Glutamatergic neuron (in vitro differentiated cells): ENCODE measurements at regions not wholly inside any gene's neighbourhood (a gene's known extent, or its start where the extent isn't known, plus 50 kb on each side); places are given as distances from the start of the nearest gene placed in this dataset.

ENCODE experiments used
- DNase-seq: peaks from one replicate; pipeline ENCODE4 v3.0.0; 2022
- H3K27ac Mint-ChIP-seq: one replicate; pipeline ENCODE4 v1.8.0; 2020; ENCODE audit warnings: mild to moderate bottlenecking, mixed read lengths, inconsistent platforms; ENCODE audit not compliant: unreplicated experiment
- H3K27me3 Mint-ChIP-seq: one replicate; pipeline ENCODE4 v1.8.0; 2020; ENCODE audit warnings: mild to moderate bottlenecking, moderate library complexity, mixed read lengths, inconsistent platforms; ENCODE audit not compliant: unreplicated experiment
- H3K36me3 Mint-ChIP-seq: one replicate; pipeline ENCODE4 v1.8.0; 2020; ENCODE audit warnings: mild to moderate bottlenecking, mixed read lengths, inconsistent platforms; ENCODE audit not compliant: unreplicated experiment
- H3K4me1 Mint-ChIP-seq: one replicate; pipeline ENCODE4 v1.8.0; 2020; ENCODE audit warnings: mild to moderate bottlenecking, low read depth, mixed read lengths, inconsistent platforms; ENCODE audit not compliant: unreplicated experiment
- H3K4me3 Mint-ChIP-seq: one replicate; pipeline ENCODE4 v1.8.0; 2020; ENCODE audit warnings: mild to moderate bottlenecking, mixed read lengths, inconsistent platforms; ENCODE audit not compliant: unreplicated experiment
- H3K9me3 Mint-ChIP-seq: one replicate; pipeline ENCODE4 v1.8.0; 2020; ENCODE audit warnings: mild to moderate bottlenecking, moderate library complexity, mixed read lengths, inconsistent platforms; ENCODE audit not compliant: unreplicated experiment
- TF ChIP-seq, protein P1 (sequence below): fragments of 200-600 bp; sonication (generic); IDR thresholded peaks from one replicate; pipeline ENCODE4 v1.5.0; 2021; ENCODE audit not compliant: partially characterized antibody, unreplicated experiment

DNA sequence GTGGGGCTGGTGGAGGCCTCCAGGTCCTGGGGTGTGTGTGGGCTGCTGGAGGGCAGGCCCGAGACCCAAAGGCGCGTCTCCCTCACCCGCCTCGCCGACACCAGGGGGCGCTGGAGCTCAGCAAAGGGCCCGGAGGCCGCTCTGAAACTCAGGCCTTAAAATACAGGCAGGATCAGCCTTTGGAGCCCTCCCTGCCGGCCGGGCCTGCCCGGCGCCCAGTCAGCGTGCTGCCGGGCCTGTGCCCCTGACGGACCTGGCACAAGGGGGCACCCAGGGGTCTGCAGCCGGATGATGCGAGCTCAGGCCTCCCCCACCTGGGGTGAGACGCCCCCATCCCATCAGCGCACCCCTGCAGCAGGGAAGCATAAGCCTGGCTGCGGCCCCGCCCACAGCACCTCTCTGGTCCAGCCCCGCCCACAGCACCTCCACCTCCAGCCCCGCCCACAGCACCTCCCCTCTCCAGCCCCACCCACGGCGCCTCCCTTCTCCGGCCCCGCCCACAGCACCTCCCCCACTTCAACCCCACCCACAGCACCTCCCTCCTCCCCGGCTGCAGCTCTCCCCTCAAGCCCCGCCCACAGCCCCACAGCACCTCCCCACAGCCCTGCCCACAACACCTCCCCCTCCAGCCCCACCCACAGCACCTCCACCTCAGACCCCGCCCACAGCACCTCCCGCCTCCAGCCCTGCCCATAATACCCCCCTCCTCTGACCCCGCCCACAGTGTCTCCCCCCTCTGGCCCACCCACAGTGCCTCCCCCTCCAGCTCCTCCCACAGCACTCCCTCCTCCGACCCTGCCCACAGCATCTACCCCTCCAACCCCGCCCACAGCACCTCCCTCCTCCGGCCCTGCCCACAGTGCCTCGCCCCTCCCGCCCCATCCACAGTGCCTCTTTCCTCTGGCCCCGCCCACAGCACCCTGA, 92.8 kb upstream of the OTOS start:
- Mint-ChIP-seq H3K36me3 (peaks cover 21% of the 10 kb centered on the region), H3K4me1 (peaks cover 33% of the 10 kb centered on the region), H3K9me3 (peaks cover 34% of the 10 kb centered on the region), H3K27me3 (peaks cover 16% of the 10 kb centered on the region), H3K4me3 (no peak overlapping the region), H3K27ac (no peak overlapping the region)
- TF ChIP-seq, protein P1, sequence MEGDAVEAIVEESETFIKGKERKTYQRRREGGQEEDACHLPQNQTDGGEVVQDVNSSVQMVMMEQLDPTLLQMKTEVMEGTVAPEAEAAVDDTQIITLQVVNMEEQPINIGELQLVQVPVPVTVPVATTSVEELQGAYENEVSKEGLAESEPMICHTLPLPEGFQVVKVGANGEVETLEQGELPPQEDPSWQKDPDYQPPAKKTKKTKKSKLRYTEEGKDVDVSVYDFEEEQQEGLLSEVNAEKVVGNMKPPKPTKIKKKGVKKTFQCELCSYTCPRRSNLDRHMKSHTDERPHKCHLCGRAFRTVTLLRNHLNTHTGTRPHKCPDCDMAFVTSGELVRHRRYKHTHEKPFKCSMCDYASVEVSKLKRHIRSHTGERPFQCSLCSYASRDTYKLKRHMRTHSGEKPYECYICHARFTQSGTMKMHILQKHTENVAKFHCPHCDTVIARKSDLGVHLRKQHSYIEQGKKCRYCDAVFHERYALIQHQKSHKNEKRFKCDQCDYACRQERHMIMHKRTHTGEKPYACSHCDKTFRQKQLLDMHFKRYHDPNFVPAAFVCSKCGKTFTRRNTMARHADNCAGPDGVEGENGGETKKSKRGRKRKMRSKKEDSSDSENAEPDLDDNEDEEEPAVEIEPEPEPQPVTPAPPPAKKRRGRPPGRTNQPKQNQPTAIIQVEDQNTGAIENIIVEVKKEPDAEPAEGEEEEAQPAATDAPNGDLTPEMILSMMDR = peak; percentile 94
- peak; percentile 91 for DNase-seq

DNA sequence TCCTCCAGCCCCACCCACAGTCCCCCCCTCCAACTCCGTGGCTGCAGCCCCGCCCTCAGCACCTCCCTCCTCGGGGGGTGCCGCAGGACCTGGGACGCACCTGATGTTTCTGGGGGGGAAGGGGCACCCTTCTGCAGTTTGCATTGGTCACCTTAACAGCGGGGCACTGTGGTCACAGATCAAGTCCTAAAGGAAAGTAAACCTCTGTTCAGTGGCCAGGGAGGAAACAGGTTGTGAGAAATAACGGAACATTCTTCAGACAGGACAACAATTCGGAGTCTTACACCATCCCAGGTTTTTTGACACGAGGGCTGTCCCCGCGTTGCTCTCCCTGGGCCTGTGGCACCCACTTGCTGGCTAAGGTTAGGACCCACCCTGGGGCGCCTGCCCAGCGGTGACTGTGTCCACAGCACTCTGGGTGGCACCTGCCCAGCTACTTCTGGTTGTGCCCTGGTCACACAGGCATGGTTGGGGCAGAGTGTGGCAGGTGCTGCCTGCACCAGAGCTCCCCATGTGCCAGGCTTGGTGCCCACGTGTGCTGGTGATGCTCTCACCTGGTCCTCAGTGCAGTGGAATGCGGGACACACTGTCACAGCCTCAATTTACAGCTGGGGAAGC, 93.5 kb upstream of the OTOS start:
- peaks cover 28% of the 10 kb centered on the region for H3K9me3 Mint-ChIP-seq
- peaks cover 33% of the 10 kb centered on the region for H3K4me1 Mint-ChIP-seq
- no peak for DNase-seq
- peaks cover 16% of the 10 kb centered on the region for H3K27me3 Mint-ChIP-seq
- no peak overlapping the region for H3K27ac Mint-ChIP-seq
- TF ChIP-seq, protein P1 = no peak
- peaks cover 13% of the 10 kb centered on the region for H3K36me3 Mint-ChIP-seq
- H3K4me3 Mint-ChIP-seq = no peak overlapping the region

DNA sequence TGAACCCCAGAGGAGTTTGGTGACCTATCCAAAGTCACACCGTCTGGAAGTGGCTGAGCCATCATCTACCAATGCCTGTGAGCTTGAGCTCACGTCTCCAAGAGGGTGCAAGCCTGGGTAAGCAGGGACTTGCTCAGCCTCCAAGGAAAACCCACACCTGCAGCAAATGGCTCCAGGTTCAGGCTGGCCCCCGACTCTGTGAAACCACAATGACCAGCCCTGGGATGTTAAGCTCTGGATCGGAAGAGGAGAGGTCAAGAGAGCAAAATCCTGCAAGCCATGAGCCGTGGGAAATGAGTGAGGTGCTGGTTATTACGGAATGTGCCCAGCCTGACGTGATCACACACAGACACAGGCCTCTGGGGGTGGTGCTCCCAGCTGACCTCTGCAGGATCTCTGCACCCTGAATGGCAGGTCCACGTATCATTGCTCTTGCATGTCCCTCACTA, 94.1 kb upstream of the OTOS start:
- Mint-ChIP-seq H3K27ac (no peak overlapping the region), H3K36me3 (peaks cover 13% of the 10 kb centered on the region), H3K27me3 (peaks cover 15% of the 10 kb centered on the region), H3K4me1 (peaks cover 33% of the 10 kb centered on the region), H3K4me3 (no peak overlapping the region), H3K9me3 (peaks cover 24% of the 10 kb centered on the region)
- no peak for DNase-seq
- TF ChIP-seq, protein P1 = no peak

DNA sequence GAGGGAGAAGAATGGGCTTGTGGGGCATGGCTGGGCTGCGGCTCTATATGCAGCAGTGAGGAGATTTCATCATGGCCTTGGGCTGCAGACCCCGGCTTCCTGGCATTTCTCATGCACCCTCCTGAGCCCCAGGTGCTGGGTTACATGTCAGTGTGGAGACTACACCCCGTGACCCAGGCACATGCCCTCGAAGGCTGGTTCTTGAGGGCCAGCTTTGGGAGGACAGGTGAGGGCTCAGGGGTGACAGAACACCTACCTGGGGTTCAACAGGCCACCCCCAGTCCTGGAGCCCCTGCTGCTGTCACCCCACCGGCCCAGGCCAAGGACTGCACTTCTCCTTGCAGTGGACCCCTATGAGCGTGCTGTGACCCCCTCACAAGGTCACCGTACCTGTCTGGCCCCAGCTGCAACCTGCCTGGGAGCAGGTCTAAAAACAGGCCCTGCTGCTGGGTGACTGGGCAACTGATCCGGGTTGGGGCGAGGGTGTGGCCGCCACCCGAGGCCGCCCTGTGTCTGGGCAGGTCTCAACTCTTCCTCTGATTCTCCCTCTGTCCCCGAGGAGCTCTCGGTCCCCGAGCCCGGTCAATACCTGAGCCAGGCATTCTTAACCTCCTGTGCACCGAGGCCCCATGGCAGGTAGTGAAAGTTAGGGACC, 94.8 kb upstream of the OTOS start:
- Mint-ChIP-seq H3K36me3 (peaks cover 6% of the 10 kb centered on the region), H3K9me3 (peaks cover 16% of the 10 kb centered on the region), H3K4me1 (peaks cover 27% of the 10 kb centered on the region), H3K27me3 (peaks cover 9% of the 10 kb centered on the region), H3K27ac (no peak overlapping the region), H3K4me3 (no peak overlapping the region)
- TF ChIP-seq, protein P1 = no peak
- DNase-seq = no peak
